Ecto neural progenitor cell (in vitro differentiated cells): ENCODE measurements at regions not wholly inside any gene's neighbourhood (a gene's known extent, or its start where the extent isn't known, plus 50 kb on each side); places are given as distances from the start of the nearest gene placed in this dataset.
"Not testable (repeated sequence)": the region's sequence is repeated elsewhere in the genome, so short reads cannot be mapped to it uniquely, and the experiment has no call there.

Source experiments
- DNase-seq: peaks from one replicate; pipeline ENCODE4 v3.0.0-alpha.2; 2018; ENCODE audit warnings: low spot score

DNA sequence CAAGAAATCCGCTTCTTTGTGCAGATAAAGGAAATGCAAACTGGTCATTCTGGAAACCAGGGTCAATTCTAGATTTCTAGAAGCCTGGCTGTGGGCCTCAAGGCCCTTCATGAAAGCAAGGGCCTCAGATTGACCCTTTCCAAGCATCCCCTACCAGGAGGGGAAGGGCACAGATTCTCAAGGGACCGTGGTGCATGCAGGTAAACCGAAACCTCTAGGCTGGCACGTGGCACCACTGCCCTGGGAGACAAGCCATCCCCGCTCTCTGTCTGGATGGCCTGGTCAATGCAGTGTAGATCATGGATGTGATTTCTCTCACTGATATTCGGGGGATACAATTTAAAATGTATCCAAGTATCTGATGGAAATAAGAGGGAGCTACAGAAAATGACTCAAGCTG is 69.4 kb downstream of the TOMM20 start:
- no peak for DNase-seq

DNA sequence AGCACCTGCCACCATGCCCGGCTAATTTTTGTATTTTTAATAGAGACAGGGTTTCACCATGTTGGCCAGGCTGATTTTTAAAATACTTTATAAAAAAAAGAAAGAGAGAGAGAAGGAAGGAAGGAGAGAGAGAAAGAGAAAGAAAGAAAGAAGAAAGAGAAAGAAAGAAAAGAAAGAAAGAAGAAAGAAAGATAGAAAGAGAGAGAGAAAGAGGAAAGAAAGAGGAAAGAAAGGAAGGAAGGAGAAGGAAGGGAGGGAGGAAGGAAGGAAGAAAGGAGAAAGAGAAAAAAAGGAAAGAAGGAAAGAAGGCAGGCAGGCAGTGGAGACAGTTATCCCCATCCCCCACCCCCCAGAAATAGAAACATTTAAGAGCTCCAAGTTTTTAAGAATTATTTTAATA is 69.9 kb downstream of the TOMM20 start:
- DNase-seq: no peak

DNA sequence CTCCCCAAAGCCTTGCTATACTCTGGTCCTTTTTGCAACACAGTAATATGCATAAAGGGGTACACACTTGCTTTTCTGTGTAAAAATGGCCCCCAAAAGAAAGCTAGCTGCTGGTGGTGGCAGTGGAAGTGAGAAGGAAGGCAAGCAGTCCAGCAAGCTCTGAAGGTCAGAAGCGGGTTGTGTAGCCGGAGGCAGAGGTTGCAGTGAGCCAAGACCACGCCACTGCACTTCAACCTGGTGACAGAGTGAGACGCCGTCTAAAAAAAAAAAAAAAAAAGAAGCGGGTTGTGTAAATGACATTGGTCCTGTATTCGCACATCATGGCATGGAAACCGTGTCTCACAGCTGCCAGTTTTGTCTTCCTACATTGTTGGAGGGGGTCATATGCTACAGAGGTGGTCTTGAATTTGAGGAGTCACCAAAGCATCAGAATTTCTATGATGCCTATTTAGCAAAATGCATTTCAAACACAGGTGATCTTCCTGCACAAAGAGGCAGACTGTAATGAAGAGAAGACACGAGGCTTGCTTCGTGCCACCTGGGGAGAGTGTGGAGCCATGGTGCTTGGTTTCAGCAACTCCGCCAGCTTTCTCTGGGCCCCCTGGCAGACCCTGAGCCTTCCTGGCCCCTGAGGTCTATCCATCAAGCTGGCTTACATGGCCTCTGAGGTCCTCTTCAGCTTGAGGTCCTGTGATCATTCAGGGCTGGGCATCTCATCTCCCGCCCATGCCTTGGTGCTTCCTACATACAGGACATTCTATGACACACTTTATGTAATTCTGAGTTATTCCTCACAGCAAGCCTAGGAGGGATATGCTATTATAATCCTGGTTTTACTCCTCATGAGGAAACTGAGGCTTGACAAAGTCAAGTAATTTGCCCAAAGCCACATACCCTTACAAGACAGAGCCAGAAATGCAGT is 71.0 kb downstream of the TOMM20 start:
- no peak for DNase-seq

DNA sequence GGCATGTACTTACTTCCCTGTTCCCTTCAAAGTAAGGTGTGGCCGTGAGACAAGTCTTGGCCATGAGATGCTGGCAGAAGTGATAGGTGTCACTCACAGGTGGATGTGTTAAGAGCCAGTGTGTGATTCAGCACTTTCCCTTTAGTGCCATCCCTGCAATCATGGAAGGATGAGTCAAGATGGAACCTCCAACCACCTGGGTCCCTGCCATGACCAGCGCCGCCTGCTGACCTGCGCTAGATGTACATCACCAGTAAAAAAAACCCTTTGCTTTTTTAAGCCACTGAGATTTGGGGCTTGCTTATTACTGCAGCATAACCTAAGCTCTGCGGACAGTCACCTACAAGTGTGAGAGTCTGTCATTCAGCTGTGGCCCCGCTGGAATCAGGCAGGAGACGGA is 71.7 kb downstream of the TOMM20 start:
- no peak for DNase-seq

DNA sequence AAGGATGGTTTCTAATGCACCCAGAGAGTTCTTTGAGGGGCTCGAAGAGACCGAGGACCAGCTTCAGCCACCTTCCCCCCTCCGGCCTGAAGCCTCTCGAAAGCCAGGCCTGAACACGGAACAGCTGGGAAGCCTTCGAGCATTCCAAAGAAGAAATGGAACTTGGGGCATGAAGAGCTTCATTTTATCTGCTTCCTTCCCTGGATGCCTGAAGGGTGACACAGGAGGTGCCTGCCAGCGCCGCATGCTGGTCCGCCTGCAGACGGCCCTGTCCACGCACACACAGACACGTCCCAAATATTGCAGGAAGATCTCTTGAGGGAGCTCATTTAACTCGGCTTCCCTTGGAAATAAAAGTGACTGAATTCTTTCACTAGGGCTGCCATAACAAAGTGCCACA is 73.7 kb downstream of the TOMM20 start:
- DNase-seq: no peak

DNA sequence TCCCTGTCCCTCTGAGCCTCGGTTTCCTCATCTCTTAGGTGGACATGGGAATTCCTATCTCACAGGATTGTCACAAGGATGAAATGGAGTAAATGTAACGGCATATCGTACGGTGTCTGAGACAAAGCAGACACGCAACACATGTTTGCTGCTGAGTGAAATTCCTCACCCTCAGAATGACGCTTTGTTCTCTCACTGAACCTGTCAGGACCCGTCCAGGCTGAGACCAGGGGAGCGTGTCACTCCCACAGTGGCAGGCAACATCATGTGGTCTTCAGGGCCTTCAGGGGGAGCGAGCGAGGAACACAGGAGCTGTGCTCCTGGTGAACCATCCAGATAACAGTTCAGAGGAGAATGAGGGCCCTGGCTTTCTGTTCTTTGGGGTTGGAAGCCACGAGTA is 74.2 kb downstream of the TOMM20 start:
- DNase-seq: no peak

DNA sequence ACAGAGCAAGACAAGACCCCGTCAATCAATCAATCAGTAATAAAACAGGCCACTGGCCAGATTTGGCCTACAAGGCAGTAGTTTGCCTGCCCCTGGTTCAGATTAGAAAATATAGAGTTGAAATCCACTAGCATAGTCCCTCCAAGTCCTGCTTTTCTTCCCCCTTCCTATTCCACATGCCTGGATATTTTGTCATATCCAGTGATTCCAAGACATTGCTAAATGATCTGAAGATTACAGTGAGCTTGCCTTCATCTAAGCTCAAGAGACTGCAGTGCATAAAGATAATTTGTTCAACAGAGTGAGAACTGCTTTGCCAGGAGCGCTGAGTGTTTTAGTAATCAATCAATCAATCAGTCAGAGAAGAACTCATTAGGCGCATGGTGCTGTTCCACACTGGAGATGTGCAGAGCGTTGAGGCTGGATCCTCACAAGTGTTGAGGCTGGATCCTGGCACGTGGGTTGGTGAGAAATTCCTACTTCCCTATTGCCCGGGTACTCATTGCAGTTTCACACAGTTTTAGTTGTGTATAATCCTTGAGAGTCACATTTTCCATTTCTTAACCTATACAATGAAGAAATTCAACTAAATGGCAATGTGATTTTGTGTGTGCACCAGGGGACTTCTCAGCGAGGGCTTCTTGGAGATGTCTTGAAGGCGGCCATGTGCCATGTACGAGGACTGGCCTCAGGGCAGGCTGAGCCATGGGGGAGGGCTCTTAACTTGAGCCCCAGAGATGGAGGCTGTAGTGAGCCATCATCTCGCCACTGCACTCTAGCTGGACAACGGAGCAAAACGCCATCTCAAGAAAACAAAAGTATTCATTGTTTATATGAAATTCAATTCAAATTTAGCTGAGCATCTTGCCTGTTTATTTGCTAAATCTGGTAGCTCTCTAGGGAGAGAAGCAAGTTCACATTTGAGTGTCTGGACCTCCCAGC is 76.3 kb downstream of the TOMM20 start:
- DNase-seq: no peak

DNA sequence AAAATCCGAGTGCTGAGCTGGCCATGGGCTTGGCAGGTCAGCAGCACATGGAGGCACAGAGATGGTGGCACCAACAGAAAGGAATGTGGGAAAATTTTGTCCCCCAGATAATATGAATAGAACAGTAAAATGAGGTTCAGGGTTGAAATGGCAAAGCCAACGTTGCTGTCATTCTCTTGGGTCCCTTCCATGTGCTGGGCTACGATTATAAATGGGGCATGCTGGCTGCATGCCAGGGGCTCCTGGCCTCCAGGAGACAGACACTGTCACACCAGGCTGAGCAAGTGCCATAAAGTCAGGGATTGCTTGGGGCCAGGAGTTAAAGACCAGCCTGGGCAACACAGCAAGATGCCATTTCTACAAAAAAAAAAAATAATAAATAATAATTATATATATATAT is 77.1 kb downstream of the TOMM20 start:
- no peak for DNase-seq

DNA sequence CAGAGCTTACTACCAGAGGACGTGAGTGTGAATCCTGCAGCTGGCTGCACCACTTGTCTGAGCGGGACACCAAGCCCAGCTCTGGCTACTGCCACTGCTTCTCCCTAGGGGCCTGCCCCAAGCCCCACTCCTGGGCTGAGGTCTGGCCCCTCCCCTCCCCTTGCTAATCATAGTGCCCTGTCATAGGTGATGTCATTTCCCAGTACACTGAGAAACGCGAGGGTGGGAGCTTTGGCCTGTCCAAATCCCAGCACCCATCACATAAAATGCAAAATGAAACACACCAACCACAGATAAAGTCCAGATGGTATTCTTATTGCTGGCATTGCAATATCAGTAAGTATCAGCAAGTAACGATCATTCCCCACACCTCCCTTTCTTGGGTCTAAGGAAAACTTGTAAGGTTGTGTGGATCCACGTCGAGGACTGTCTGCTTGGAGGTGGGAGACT is 77.7 kb downstream of the TOMM20 start:
- DNase-seq: no peak

DNA sequence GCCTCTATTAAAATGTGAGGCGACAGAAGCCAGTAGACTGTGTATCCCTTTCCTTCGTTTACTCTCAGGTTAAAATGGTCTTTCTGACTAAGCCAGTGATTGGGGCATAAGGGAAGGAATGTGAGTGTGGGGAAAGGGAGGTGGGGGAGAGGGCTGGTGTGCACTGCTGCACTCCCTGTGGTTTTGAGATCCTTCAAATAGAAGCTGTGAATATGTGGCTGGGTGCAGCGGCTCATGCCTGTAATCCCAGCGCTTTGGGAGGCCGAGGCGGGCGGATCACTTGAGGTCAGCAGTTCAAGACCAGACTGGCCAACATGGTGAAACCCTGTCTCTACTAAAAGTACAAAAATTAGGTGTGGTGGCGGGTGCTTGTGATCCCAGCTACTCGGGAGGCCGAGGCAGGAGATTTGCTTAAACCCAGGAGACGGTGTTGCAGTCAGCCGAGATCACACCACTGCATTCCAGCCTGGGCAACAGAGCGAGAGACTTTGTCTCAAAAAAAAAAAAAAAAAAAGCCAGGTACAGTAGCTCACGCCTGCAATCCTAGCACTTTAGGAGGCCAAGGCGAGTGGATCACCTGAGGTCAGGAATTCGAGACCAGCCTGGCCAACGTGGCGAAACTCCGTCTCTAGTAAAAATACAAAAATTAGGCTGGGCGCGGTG is 78.8 kb downstream of the TOMM20 start:
- DNase-seq: not testable (repeated sequence)

DNA sequence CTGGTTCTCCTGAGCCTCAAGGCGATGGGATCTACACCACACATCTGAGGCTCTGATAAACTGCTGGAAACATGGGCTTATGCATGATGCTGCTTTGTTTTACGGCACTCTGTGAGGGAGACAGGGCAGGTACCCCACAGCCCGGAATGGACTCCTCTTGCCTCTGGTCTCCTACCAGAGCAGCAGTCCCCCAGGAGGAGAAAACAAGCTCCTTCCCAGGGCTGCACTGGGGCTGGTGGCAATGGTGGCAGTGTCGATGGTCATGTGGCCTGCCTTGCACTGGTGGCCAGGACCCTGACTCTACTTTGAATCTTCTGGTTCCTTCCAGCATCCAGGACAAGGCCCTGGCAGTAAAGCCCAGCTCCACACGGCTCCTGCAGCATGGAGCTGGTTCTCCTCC is 79.4 kb downstream of the TOMM20 start:
- DNase-seq: no peak

DNA sequence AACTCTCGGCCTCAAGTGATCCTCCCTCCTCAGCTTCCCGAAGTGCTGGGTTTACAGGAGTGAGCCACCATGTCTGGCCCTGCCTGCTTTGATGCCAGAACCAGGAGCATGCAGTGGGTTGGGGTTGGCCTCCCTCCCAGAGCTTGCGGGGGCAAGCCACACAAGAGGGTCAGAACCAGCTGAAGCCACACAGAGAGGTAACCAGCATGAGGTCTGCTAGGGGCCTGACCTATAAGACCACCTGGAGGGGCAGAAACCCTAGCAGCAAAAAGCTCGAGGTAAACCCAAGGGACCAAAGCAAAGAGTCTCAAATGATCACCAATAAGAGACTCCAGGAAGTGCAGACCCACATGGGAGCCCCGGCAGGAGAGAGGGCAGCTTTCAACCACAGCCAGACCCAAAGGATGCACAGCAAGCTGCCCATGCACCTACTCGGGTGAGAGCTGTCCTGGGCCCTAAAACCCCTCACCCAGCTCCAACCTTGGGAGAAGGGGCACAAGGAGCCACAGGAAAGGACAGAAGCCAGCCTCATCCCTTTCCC is 81.2 kb downstream of the TOMM20 start:
- DNase-seq: no peak

DNA sequence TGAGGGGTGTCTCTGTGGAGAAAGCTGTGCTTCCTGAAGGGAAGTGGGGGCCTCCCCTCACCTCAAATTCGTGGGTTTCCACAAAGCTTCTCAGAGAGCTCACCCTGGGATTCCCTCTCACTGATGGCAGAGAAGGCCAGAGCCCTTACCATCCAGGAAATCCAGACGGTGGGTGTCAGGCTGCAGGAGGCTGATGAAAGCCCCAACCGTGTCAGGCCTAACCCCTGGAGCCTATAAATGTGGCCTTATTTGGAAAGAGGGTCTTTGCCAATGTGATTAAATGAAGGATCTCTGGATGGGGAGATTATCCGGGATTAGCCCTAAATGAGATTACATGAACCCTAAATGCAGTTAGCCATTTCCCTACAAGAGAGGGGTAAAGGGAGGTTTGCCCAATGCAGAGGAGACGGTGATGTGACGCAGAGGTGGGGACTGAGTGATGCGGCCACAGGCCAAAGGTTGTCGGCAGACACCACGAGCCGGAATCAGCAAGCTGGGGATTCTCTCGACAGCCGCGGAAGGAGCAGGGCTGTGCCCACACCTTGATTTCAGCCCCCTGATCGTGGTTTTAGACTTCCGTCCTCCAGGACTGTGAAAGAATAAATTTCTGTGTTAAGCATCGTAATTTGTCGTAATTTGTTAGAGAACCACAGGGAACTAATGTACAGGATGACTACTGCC is 82.6 kb downstream of the TOMM20 start:
- DNase-seq: no peak

DNA sequence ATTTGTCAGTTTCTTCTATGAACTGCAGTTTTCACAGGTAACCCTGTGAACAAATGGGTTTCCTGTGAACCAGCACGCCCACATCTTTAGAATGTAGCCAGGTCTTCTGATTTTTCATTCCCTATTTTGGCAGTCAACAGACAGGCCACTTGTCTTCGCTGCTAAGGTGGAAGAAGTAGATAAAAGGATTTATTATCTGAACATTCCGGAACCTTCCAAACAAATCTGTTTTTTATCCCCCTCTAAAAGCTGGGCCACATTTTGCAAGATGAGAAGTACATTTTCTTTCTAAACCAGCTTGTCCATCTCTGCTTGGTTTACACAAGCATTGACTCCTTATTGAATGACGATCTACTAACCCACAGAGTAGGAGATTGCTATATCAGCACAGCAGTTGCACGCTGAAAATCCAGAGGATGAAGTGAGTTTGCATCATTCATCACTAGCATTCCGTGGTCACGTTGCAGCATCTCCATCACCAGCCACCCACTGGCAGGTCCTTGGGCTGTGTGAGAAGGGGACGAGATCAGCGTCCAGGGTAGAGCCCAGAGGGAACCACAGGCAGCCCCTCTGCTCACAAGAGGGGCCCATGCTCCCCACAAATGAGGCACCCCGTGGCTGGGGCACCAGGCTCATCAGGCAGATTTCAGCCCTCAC is 83.5 kb downstream of the TOMM20 start:
- DNase-seq: no peak

DNA sequence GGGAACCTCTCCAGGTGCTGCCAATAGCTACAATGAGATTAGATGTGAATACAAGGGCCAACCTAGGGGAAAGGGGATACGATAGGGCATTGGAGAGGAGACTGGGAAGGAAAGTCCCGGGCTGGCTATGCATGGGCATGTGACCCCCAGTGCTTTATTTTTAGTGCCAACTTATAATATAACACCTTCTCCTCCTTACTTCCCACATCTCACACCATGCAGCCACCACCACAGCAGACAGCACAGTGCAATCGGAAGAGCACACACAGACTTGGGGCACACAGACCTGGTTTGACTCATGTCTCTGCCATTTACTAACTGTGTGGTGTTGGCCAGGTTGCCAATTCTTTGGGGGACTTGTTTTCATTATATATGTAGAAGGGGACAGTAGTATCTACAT is 85.4 kb downstream of the TOMM20 start:
- DNase-seq: no peak

DNA sequence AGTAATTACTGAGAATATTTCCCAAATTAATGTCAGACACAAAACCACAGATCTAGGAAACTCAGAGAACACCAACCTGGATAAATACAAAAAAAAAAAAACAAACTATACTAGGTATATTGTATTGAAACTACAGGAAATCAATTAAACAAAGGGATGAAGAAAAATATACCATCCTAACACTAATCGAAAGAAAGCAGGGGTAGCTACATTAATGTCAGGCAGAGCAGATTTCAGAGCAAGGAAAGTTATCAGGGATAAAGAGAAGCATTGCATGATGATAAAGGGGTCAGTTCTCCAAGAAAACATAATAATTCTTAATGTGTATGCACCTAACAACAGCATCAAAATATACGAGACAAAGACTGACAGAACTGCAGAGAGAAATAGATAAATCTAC is 89.9 kb downstream of the TOMM20 start:
- DNase-seq: no peak

DNA sequence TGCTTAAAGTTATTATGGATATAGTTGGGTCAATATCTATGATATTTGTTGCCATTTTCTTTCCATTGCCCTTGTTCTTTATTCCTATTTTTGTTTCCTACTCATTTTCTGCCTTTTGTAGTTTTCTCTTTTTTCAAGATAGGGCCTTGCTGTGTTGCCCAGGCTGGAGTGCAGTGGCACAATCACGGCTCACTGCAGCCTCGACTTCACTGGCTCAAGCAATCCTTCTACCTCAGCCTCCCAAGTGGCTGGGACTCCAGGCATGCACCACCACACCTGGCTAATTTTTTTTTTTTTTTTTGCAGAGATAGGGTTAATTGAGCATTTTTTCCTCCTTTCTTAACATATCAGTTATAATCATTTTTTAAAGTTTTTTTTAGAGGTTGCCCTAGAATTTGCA is 92.7 kb downstream of the TOMM20 start:
- DNase-seq: no peak

DNA sequence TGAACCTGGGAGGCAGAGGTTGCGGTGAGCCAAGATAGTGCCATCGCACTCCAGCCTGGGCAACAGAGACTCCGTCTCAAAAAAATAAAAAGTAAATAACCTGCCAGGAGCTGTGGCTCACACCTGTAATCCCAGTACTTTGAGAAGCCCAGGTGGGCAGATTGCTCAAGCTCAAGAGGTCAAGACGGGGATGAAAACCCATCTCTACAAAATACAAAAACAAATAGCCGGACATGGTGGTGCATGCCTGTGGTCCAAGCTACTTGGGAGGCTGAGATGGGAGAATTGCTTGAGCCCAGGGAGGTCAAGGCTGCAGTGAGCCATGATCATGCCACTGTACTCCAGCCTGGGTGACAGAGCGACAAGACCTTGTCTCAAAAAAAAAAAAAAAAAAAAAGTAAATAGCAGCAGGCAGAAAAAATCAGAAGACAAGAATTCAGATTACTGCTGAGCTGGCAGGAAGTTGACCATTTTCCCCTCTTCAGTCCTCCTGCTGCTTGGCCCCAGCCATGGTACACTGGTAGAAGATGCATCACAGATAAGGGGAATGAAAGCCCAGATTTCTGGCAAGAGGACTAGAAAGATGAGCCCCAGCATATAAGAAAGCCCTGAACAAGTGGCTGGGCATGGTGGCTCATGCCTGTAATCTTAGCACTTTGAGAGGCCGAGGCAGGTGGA is 97.6 kb downstream of the TOMM20 start:
- no peak for DNase-seq

DNA sequence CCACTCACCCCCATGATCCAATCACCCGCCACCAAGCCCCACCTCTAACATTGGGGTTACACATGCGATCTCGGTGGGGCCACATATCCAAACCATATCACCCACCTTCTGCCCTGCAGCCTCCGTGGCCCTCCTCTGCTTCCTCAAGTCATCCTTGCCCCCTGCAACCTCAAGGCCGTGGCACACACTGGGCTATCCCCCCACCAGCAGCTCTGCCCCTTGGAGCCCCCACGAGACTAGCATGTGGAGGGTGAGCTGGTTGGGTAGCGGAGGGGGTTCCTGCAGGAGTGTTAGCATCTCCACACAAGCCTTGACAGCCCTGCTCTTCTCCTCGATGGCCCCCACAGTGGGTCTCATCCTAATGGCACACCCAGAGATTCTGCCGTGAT is 100.8 kb downstream of the TOMM20 start:
- DNase-seq: no peak

DNA sequence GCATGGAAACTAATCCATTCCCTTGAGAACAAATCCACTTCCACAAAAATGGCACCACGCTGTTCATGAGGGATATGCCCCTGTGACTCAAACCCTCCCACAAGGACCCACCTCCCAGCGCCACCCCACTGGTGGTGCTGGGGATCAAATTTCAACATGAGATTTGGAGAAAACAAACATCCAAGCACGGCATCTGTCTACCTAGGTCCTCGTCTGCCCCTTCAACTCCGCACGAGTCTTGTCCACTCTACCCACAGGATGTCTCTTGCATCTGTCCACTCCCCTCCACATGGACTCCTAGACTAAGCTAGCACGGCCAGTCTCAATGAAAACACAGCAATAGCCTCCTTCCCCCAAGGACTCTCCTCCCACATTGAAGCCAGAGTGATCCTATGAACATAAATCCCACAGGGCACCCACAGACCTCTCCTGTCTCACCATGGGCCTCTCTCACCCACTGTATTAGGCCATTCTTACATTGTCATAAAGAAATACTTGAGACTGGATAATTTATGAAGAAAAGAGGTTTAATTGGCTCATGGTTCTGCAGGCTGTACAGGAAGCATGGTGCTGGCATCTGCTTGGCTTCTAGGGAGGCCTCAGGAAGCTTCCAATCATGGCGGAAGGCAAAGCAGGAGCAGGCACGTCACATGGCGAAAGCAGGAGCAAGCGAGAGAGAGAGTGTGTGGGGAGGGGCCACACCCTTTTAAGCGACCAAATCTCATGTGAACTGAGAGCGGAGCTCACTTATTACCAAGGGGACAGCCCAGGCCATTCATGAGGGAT is 101.4 kb downstream of the TOMM20 start:
- DNase-seq: no peak
